BLaER1 (cell line): ENCODE measurements at regions not wholly inside any gene's neighbourhood (a gene's known extent, or its start where the extent isn't known, plus 50 kb on each side); places are given as distances from the start of the nearest gene placed in this dataset.

Experiments used
- H3K27ac ChIP-seq: shearing (Covaris generic); formaldehyde crosslinking; 2 replicates; pipeline ENCODE4 v1.8.1; 2022
- H3K27me3 ChIP-seq: shearing (Covaris generic); formaldehyde crosslinking; 2 replicates; pipeline ENCODE4 v1.8.1; 2022
- H3K36me3 ChIP-seq: shearing (Covaris generic); formaldehyde crosslinking; 2 replicates; pipeline ENCODE4 v1.8.1; 2022
- H3K4me1 ChIP-seq: shearing (Covaris generic); formaldehyde crosslinking; 2 replicates; pipeline ENCODE4 v1.8.1; 2022
- H3K4me2 ChIP-seq: shearing (Covaris generic); formaldehyde crosslinking; 2 replicates; pipeline ENCODE4 v1.8.1; 2022
- H3K4me3 ChIP-seq: shearing (Covaris generic); formaldehyde crosslinking; 2 replicates; pipeline ENCODE4 v1.8.1; 2022
- H3K9ac ChIP-seq: shearing (Covaris generic); formaldehyde crosslinking; 2 replicates; pipeline ENCODE4 v1.8.1; 2022
- H3K9me3 ChIP-seq: shearing (Covaris generic); formaldehyde crosslinking; 2 replicates; pipeline ENCODE4 v1.8.1; 2022
- H4K20me1 ChIP-seq: shearing (Covaris generic); formaldehyde crosslinking; 2 replicates; pipeline ENCODE4 v1.8.1; 2022
- Cebpa-rat ChIP-seq: shearing (Covaris generic); IDR thresholded peaks from 2 replicates; pipeline ENCODE4 v1.8.1; 2022

- Histone ChIP-seq H3K27me3 (no peaks in the 10 kb centered on the region), H3K4me1 (peaks cover 17% of the 10 kb centered on the region), H3K4me2 (peak overlapping the region; percentile 43), H3K9ac (no peak overlapping the region), H3K4me3 (no peak overlapping the region), H3K36me3 (no peaks in the 10 kb centered on the region), H3K27ac (no peak overlapping the region), H4K20me1 (no peaks in the 10 kb centered on the region), H3K9me3 (peaks cover 11% of the 10 kb centered on the region; the same call in 1 of the 2 replicates)
- TF ChIP-seq Cebpa-rat = no peak
Observed at GRCh38 chr13:59570204-59570603, 593.5 kb downstream of the DIAPH3 start.

- no peaks in the 10 kb centered on the region for H3K27me3 ChIP-seq
- H3K9ac ChIP-seq = no peak overlapping the region
- no peaks in the 10 kb centered on the region for H3K9me3 ChIP-seq
- H3K4me2 ChIP-seq = no peak overlapping the region
- TF ChIP-seq Cebpa-rat = no peak
- H3K27ac ChIP-seq = no peak overlapping the region
- H3K36me3 ChIP-seq = no peaks in the 10 kb centered on the region
- H4K20me1 ChIP-seq = no peaks in the 10 kb centered on the region
- H3K4me3 ChIP-seq = no peak overlapping the region
- H3K4me1 ChIP-seq = no peaks in the 10 kb centered on the region
Observed at GRCh38 chr13:59584101-59584500, 579.6 kb downstream of the DIAPH3 start.

- no peak overlapping the region for H3K4me3 ChIP-seq
- H4K20me1 ChIP-seq = no peaks in the 10 kb centered on the region
- no peak overlapping the region for H3K4me2 ChIP-seq
- H3K27ac ChIP-seq = no peak overlapping the region
- no peaks in the 10 kb centered on the region for H3K27me3 ChIP-seq
- no peaks in the 10 kb centered on the region for H3K4me1 ChIP-seq
- H3K36me3 ChIP-seq = no peaks in the 10 kb centered on the region
- H3K9me3 ChIP-seq = no peaks in the 10 kb centered on the region
- no peak overlapping the region for H3K9ac ChIP-seq
- no peak for TF ChIP-seq Cebpa-rat
Observed at GRCh38 chr13:59584761-59585670, 578.7 kb downstream of the DIAPH3 start.

GRCh38 chr13:59587030-59587429 lies 576.7 kb downstream of the DIAPH3 start:
- Histone ChIP-seq H3K36me3 (no peaks in the 10 kb centered on the region), H3K4me1 (no peaks in the 10 kb centered on the region), H4K20me1 (no peaks in the 10 kb centered on the region), H3K27me3 (no peaks in the 10 kb centered on the region), H3K9me3 (no peaks in the 10 kb centered on the region), H3K4me2 (no peak overlapping the region), H3K4me3 (no peak overlapping the region), H3K9ac (no peak overlapping the region), H3K27ac (no peak overlapping the region)
- TF ChIP-seq Cebpa-rat = no peak

GRCh38 chr13:59587971-59588716 lies 575.6 kb downstream of the DIAPH3 start:
- Histone ChIP-seq H3K9ac (no peak overlapping the region), H3K27me3 (no peaks in the 10 kb centered on the region), H3K27ac (no peak overlapping the region), H3K4me1 (no peaks in the 10 kb centered on the region), H4K20me1 (no peaks in the 10 kb centered on the region), H3K36me3 (no peaks in the 10 kb centered on the region), H3K9me3 (no peaks in the 10 kb centered on the region), H3K4me3 (no peak overlapping the region), H3K4me2 (no peak overlapping the region)
- TF ChIP-seq Cebpa-rat = no peak

GRCh38 chr13:59588717-59589067 lies 575.0 kb downstream of the DIAPH3 start:
- Histone ChIP-seq H3K4me2 (no peak overlapping the region), H3K4me1 (no peaks in the 10 kb centered on the region), H3K9ac (no peak overlapping the region), H3K36me3 (no peaks in the 10 kb centered on the region), H3K27me3 (no peaks in the 10 kb centered on the region), H3K9me3 (no peaks in the 10 kb centered on the region), H4K20me1 (no peaks in the 10 kb centered on the region), H3K27ac (no peak overlapping the region), H3K4me3 (no peak overlapping the region)
- no peak for TF ChIP-seq Cebpa-rat

GRCh38 chr13:59601993-59602392 lies 561.7 kb downstream of the DIAPH3 start:
- Histone ChIP-seq H4K20me1 (no peaks in the 10 kb centered on the region), H3K4me3 (no peak overlapping the region), H3K27me3 (no peaks in the 10 kb centered on the region), H3K36me3 (no peaks in the 10 kb centered on the region), H3K4me2 (no peak overlapping the region), H3K4me1 (no peaks in the 10 kb centered on the region), H3K9me3 (peaks cover 16% of the 10 kb centered on the region; the same call in 1 of the 2 replicates), H3K27ac (no peak overlapping the region), H3K9ac (no peak overlapping the region)
- TF ChIP-seq Cebpa-rat = no peak

GRCh38 chr13:59603646-59604045 lies 560.1 kb downstream of the DIAPH3 start:
- Histone ChIP-seq H3K27ac (no peak overlapping the region), H3K36me3 (no peaks in the 10 kb centered on the region), H3K4me3 (no peak overlapping the region), H3K27me3 (no peaks in the 10 kb centered on the region), H4K20me1 (no peaks in the 10 kb centered on the region), H3K4me1 (no peaks in the 10 kb centered on the region), H3K9me3 (peaks cover 10% of the 10 kb centered on the region; the same call in 1 of the 2 replicates), H3K4me2 (no peak overlapping the region), H3K9ac (no peak overlapping the region)
- no peak for TF ChIP-seq Cebpa-rat

- Histone ChIP-seq H3K9ac (no peak overlapping the region), H4K20me1 (no peaks in the 10 kb centered on the region), H3K9me3 (peaks cover 4% of the 10 kb centered on the region; the same call in 1 of the 2 replicates), H3K4me2 (no peak overlapping the region), H3K4me3 (no peak overlapping the region), H3K27me3 (no peaks in the 10 kb centered on the region), H3K27ac (no peak overlapping the region), H3K36me3 (no peaks in the 10 kb centered on the region), H3K4me1 (no peaks in the 10 kb centered on the region)
- no peak for TF ChIP-seq Cebpa-rat
Observed at GRCh38 chr13:59607172-59607571, 556.6 kb downstream of the DIAPH3 start.

GRCh38 chr13:59607780-59608233 lies 555.9 kb downstream of the DIAPH3 start:
- H3K9ac ChIP-seq = no peak overlapping the region
- H4K20me1 ChIP-seq = no peaks in the 10 kb centered on the region
- H3K27ac ChIP-seq = no peak overlapping the region
- H3K4me2 ChIP-seq = no peak overlapping the region
- peaks cover 4% of the 10 kb centered on the region; the same call in 1 of the 2 replicates for H3K9me3 ChIP-seq
- no peaks in the 10 kb centered on the region for H3K27me3 ChIP-seq
- no peaks in the 10 kb centered on the region for H3K4me1 ChIP-seq
- no peaks in the 10 kb centered on the region for H3K36me3 ChIP-seq
- H3K4me3 ChIP-seq = no peak overlapping the region
- no peak for TF ChIP-seq Cebpa-rat
